Progenitor cell of endocrine pancreas (in vitro differentiated cells): ENCODE measurements at regions not wholly inside any gene's neighbourhood (a gene's known extent, or its start where the extent isn't known, plus 50 kb on each side); places are given as distances from the start of the nearest gene placed in this dataset.

Experiments
- DNase-seq: peaks from one replicate; pipeline ENCODE4 v3.0.0; 2021; ENCODE audit warnings: low spot score; ENCODE audit not compliant: unreplicated experiment
- H3K27ac Mint-ChIP-seq: 2 replicates; pipeline ENCODE4 v1.8.0; 2021; ENCODE audit warnings: mild to moderate bottlenecking, moderate library complexity, mixed read lengths
- H3K27me3 Mint-ChIP-seq: 2 replicates; pipeline ENCODE4 v1.8.0; 2021; ENCODE audit warnings: mixed read lengths
- H3K36me3 Mint-ChIP-seq: 2 replicates; pipeline ENCODE4 v1.8.0; 2022; ENCODE audit warnings: mixed read lengths; ENCODE audit not compliant: insufficient read depth
- H3K4me1 Mint-ChIP-seq: 2 replicates; pipeline ENCODE4 v1.8.0; 2021; ENCODE audit warnings: low read depth, mixed read lengths
- H3K4me3 Mint-ChIP-seq: 2 replicates; pipeline ENCODE4 v1.8.0; 2021; ENCODE audit warnings: low read depth, mild to moderate bottlenecking, moderate library complexity, mixed read lengths
- H3K9me3 Mint-ChIP-seq: 2 replicates; pipeline ENCODE4 v1.8.0; 2021; ENCODE audit warnings: low read depth, mixed read lengths
- TF ChIP-seq, protein P1 (sequence below): fragments of 200-600 bp; sonication (generic); IDR thresholded peaks from one replicate; pipeline ENCODE4 v1.5.0; 2021; ENCODE audit warnings: antibody characterized with exemption, mild to moderate bottlenecking; ENCODE audit not compliant: unreplicated experiment

DNA sequence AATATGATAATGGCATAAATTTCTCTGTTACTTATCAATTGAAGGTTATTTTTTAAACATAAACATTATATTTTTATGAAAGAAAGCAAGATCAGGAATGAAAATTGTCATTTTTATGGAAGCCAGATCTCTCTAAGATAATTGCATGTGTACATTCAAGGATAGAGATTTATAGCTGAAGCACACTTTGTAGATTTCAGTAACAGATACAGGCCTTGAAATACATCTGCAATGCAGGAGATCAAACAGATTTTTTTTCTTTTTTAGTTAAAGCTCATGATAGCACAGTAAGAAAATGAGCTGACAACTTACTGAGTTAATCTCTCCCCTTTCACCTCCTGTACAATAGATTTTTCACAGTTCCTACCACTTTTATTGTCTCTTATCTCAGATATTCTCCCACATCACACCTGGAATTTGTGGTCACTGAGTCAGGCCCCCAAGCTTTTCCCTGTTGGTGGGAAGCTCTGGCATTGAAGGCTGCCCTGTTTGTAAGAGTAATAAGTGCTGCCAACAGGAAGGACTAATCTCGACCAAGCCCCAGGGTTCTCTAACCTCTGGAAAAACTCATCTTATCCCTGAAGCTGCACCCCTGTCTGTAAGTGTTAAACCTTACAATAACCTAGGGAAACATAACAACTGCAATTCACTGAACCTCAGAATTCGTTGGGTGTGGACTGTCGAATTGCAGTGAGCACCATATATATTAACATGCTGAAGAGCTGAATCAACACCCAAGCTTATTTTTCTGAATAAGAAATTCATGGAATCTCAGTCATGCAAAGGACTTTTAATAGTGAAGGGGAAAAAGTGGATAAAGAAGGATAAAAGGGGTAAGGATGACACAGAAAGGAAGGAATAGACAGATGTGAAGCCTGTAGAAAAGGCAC is 599.0 kb downstream of the LMO4 start:
- H3K9me3 Mint-ChIP-seq, result peaks cover 8% of the 10 kb centered on the region
- H3K27ac Mint-ChIP-seq, result no peak overlapping the region
- H3K36me3 Mint-ChIP-seq, result no peaks in the 10 kb centered on the region
- TF ChIP-seq, protein P1, sequence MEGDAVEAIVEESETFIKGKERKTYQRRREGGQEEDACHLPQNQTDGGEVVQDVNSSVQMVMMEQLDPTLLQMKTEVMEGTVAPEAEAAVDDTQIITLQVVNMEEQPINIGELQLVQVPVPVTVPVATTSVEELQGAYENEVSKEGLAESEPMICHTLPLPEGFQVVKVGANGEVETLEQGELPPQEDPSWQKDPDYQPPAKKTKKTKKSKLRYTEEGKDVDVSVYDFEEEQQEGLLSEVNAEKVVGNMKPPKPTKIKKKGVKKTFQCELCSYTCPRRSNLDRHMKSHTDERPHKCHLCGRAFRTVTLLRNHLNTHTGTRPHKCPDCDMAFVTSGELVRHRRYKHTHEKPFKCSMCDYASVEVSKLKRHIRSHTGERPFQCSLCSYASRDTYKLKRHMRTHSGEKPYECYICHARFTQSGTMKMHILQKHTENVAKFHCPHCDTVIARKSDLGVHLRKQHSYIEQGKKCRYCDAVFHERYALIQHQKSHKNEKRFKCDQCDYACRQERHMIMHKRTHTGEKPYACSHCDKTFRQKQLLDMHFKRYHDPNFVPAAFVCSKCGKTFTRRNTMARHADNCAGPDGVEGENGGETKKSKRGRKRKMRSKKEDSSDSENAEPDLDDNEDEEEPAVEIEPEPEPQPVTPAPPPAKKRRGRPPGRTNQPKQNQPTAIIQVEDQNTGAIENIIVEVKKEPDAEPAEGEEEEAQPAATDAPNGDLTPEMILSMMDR, result no peak
- H3K27me3 Mint-ChIP-seq, result no peaks in the 10 kb centered on the region
- no peak overlapping the region for H3K4me3 Mint-ChIP-seq
- peaks cover 3% of the 10 kb centered on the region for H3K4me1 Mint-ChIP-seq
- DNase-seq, result no peak

DNA sequence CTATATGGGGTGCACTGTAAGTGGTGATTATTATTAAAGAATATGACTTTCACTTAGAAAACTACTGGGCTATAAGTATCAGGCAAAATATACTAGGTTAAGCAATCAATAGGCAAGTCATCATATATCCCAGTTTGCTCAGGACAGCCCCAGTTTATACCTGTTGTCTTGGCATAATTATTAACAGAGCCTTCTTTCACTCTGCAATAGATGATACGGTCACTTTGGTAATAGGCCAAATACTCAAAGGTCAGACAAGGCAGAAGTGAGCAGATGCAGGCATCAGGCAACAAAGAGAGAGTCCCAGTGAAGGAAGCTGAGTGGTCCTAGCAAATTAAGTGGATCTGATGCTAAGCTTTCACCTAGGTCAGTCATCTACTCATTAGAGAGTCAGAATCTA is 599.9 kb downstream of the LMO4 start:
- TF ChIP-seq, protein P1, result no peak

DNA sequence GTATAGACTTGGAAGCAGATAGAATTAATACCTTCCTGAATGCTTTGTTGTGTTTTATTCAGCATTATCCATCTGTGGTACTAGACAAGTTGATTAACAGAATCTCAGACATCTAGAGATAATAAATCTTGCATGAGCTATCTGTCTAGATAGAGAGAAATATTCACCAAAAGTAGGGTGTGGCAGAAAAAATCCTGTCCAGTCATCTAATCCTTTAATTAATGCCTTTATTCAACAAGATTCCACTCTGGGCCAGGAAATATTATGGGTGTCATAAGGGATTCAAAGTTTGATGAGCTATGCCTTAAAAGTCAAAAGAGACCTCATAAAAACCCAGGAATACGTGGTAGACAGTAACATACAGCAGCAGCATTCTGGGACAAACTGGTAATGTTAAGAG is 601.2 kb downstream of the LMO4 start:
- peaks cover 8% of the 10 kb centered on the region for H3K9me3 Mint-ChIP-seq
- no peak for DNase-seq
- H3K27me3 Mint-ChIP-seq, result no peaks in the 10 kb centered on the region
- H3K4me1 Mint-ChIP-seq, result peaks cover 3% of the 10 kb centered on the region
- H3K27ac Mint-ChIP-seq, result no peak overlapping the region
- H3K4me3 Mint-ChIP-seq, result no peak overlapping the region
- TF ChIP-seq, protein P1, result no peak
- H3K36me3 Mint-ChIP-seq, result no peaks in the 10 kb centered on the region

More for the DNA sequence above, 599.9 kb downstream of the LMO4 start:
- DNase-seq, result no peak
- Mint-ChIP-seq H3K4me3 (no peak overlapping the region), H3K27ac (no peak overlapping the region), H3K9me3 (peaks cover 8% of the 10 kb centered on the region), H3K4me1 (peaks cover 3% of the 10 kb centered on the region), H3K27me3 (no peaks in the 10 kb centered on the region), H3K36me3 (no peaks in the 10 kb centered on the region)

DNA sequence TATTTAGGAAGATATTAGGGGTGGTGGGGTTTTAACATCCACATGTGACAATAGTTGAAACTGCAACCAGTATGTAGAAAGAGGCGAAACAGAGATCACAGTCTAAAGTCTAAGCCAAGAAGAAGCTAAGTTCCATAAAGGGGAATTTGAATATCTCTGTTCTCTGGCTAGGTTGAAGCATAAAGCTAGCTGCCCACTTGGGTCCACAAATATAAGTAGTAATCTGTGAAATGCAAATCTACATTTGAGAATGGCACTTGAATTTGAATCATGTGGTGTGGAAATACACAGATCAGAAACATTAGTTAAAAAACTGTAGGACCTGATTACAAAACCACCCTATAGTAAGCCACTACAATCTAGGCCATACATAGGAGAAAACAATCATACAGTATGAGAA is 602.1 kb downstream of the LMO4 start:
- DNase-seq, result no peak
- Mint-ChIP-seq H3K27me3 (no peaks in the 10 kb centered on the region), H3K9me3 (peaks cover 8% of the 10 kb centered on the region), H3K27ac (no peak overlapping the region), H3K36me3 (no peaks in the 10 kb centered on the region), H3K4me1 (peaks cover 3% of the 10 kb centered on the region), H3K4me3 (no peak overlapping the region)
- TF ChIP-seq, protein P1, result no peak

DNA sequence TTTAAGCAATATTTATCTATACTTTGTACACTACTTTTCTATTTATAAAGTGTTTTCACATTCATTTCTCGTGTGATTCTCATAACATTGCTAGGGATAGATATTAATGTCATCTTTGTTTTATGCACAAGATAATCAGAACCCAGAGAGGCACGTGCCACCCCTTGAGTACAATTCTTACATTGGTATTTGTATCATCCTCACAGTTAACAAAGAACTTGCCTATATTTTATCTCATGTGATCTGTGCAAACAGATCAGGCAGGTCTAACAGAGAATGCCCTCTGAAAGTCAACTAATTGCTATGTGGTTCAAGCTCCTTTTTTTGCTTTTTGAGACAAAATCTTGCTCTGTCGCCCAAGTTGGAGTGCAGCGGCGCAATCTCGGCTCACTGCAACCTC is 604.5 kb downstream of the LMO4 start:
- H3K9me3 Mint-ChIP-seq, result peaks cover 8% of the 10 kb centered on the region
- no peak for DNase-seq
- H3K4me3 Mint-ChIP-seq, result no peak overlapping the region
- peaks cover 4% of the 10 kb centered on the region for H3K27me3 Mint-ChIP-seq
- no peaks in the 10 kb centered on the region for H3K36me3 Mint-ChIP-seq
- H3K4me1 Mint-ChIP-seq, result no peaks in the 10 kb centered on the region
- TF ChIP-seq, protein P1, result no peak
- no peak overlapping the region for H3K27ac Mint-ChIP-seq
